Loucy (cell line): ENCODE measurements at regions not wholly inside any gene's neighbourhood (a gene's known extent, or its start where the extent isn't known, plus 50 kb on each side); places are given as distances from the start of the nearest gene placed in this dataset.
"Not testable (repeated sequence)": the region's sequence is repeated elsewhere in the genome, so short reads cannot be mapped to it uniquely, and the experiment has no call there.

Experiments used
- H2AFZ ChIP-seq: fragments of 200-600 bp; sonication (generic); 2 replicates; pipeline ENCODE4 v1.6.0; 2016; ENCODE audit warnings: antibody characterized with exemption, mild to moderate bottlenecking, low read length, moderate library complexity
- H3F3A ChIP-seq: fragments of 200-600 bp; 2 replicates; pipeline ENCODE4 v1.6.0; 2016; ENCODE audit warnings: antibody characterized with exemption, low read depth, mild to moderate bottlenecking
- H3K27me3 ChIP-seq: fragments of 200-600 bp; sonication (generic); 2 replicates; pipeline ENCODE4 v1.6.1; 2014; ENCODE audit warnings: low read length, mild to moderate bottlenecking; ENCODE audit not compliant: insufficient read depth, poor library complexity, severe bottlenecking
- H3K36me3 ChIP-seq: fragments of 200-600 bp; sonication (generic); 2 replicates; pipeline ENCODE4 v1.6.1; 2016; ENCODE audit warnings: low read length; ENCODE audit not compliant: insufficient read depth
- H3K4me1 ChIP-seq: fragments of 200-600 bp; sonication (generic); 2 replicates; pipeline ENCODE4 v1.5.1; 2014; ENCODE audit warnings: low read length, mild to moderate bottlenecking; ENCODE audit not compliant: insufficient read depth, poor library complexity, severe bottlenecking
- H3K4me2 ChIP-seq: fragments of 200-600 bp; sonication (generic); 2 replicates; pipeline ENCODE4 v1.6.0; 2014; ENCODE audit warnings: antibody characterized with exemption, low read length, low read depth, mild to moderate bottlenecking; ENCODE audit not compliant: poor library complexity, severe bottlenecking
- H3K4me3 ChIP-seq: fragments of 200-600 bp; sonication (generic); 2 replicates; pipeline ENCODE4 v1.5.1; 2014; ENCODE audit warnings: low read length, mild to moderate bottlenecking, mixed read lengths; ENCODE audit not compliant: poor library complexity, severe bottlenecking
- H3K79me2 ChIP-seq: fragments of 200-600 bp; sonication (generic); 2 replicates; pipeline ENCODE4 v1.6.1; 2014; ENCODE audit warnings: low read length; ENCODE audit not compliant: insufficient read depth
- H3K9ac ChIP-seq: fragments of 200-600 bp; sonication (generic); 2 replicates; pipeline ENCODE4 v1.6.0; 2014; ENCODE audit warnings: mild to moderate bottlenecking, low read depth, low read length, moderate library complexity; ENCODE audit not compliant: poor library complexity, severe bottlenecking
- H3K9me2 ChIP-seq: fragments of 200-600 bp; sonication (generic); replicated peaks from 2 replicates; pipeline ENCODE4 v1.6.1; 2016; ENCODE audit warnings: low read depth, low read length, mixed read lengths
- H3K9me3 ChIP-seq: fragments of 200-600 bp; sonication (generic); 2 replicates; pipeline ENCODE4 v1.6.1; 2014; ENCODE audit warnings: mild to moderate bottlenecking, antibody characterized with exemption, low read length, low read depth; ENCODE audit not compliant: insufficient read depth
- H4K20me1 ChIP-seq: fragments of 200-600 bp; sonication (generic); 2 replicates; pipeline ENCODE4 v1.6.0; 2014; ENCODE audit warnings: antibody characterized with exemption, low read length, mild to moderate bottlenecking; ENCODE audit not compliant: insufficient read depth, poor library complexity, severe bottlenecking
- EZH2phosphoT487 ChIP-seq: fragments of 200-600 bp; IDR thresholded peaks from 2 replicates; pipeline ENCODE4 v1.6.1; 2018; ENCODE audit warnings: antibody characterized with exemption, mild to moderate bottlenecking, moderate library complexity, borderline replicate concordance
- TF ChIP-seq, protein P1 (sequence below): fragments of 200-600 bp; sonication (generic); conservative IDR thresholded peaks from 2 replicates; pipeline ENCODE4 v1.5.1; 2014; ENCODE audit warnings: mild to moderate bottlenecking, antibody characterized with exemption, low read length

DNA sequence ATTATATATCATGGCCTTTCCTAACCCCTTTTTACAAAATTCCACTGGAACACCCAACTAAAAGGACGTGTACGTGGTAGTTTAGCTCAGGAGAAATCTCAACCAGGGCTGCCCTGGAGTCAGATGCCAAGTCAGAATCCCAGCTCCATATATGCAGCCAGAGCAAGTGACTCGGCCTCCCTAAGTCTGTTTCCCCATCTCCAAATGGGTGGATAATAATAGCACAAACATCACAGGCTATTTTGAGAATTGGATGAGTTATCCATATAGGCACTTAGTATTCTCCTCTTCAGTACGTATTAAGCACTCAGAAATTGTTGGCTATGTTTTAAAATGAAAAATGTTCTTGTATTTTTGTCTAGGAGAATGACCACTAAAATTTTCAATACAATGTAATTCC lies 481.5 kb downstream of the CD109 start:
- no peak for TF ChIP-seq EZH2phosphoT487
- TF ChIP-seq, protein P1, sequence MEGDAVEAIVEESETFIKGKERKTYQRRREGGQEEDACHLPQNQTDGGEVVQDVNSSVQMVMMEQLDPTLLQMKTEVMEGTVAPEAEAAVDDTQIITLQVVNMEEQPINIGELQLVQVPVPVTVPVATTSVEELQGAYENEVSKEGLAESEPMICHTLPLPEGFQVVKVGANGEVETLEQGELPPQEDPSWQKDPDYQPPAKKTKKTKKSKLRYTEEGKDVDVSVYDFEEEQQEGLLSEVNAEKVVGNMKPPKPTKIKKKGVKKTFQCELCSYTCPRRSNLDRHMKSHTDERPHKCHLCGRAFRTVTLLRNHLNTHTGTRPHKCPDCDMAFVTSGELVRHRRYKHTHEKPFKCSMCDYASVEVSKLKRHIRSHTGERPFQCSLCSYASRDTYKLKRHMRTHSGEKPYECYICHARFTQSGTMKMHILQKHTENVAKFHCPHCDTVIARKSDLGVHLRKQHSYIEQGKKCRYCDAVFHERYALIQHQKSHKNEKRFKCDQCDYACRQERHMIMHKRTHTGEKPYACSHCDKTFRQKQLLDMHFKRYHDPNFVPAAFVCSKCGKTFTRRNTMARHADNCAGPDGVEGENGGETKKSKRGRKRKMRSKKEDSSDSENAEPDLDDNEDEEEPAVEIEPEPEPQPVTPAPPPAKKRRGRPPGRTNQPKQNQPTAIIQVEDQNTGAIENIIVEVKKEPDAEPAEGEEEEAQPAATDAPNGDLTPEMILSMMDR, result no peak
- Histone ChIP-seq H3K9ac (no peak overlapping the region), H3K9me2 (no peaks in the 10 kb centered on the region), H3K9me3 (no peaks in the 10 kb centered on the region), H2AFZ (no peak overlapping the region), H3K79me2 (no peaks in the 10 kb centered on the region), H3K27me3 (no peaks in the 10 kb centered on the region), H3K4me1 (no peaks in the 10 kb centered on the region), H3F3A (no peaks in the 10 kb centered on the region), H3K36me3 (no peaks in the 10 kb centered on the region), H4K20me1 (no peaks in the 10 kb centered on the region), H3K4me2 (no peak overlapping the region), H3K4me3 (no peak overlapping the region)

- H3K4me1 ChIP-seq, H3K9me2 ChIP-seq, H3K4me3 ChIP-seq, H3K27me3 ChIP-seq, H3K4me2 ChIP-seq, H3K79me2 ChIP-seq, H3K36me3 ChIP-seq, H3F3A ChIP-seq, H2AFZ ChIP-seq, H3K9ac ChIP-seq, H3K9me3 ChIP-seq, H4K20me1 ChIP-seq: not testable (repeated sequence)
Observed at GRCh38 chr6:74170550-74170949, 474.5 kb downstream of the CD109 start.

DNA sequence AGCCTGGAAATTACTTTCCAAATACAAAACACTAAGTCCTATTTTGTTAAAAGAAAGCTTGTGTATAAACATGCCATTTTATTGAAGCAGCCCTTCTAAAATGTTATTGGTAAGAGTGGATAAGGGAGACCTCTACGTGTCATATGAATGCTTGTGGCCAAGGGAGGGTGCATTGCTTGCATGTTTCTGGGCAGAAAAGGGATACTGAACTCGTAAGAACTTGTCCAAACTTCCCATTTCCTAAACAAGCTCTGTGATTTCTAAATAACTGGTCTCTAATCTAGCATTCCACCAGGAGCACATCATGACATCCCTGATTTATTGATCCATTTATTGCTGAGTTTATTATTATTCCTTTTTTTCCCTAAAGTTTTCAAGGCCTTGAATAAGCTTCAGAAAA lies 474.1 kb downstream of the CD109 start:
- no peak for TF ChIP-seq EZH2phosphoT487
- TF ChIP-seq, protein P1, result no peak
- no peaks in the 10 kb centered on the region for H4K20me1 ChIP-seq
- no peak overlapping the region for H3K9ac ChIP-seq
- no peaks in the 10 kb centered on the region for H3K27me3 ChIP-seq
- no peaks in the 10 kb centered on the region for H3K9me3 ChIP-seq
- H3K4me1 ChIP-seq, result no peaks in the 10 kb centered on the region
- H3K4me3 ChIP-seq, result no peak overlapping the region
- H2AFZ ChIP-seq, result no peak overlapping the region
- no peaks in the 10 kb centered on the region for H3K36me3 ChIP-seq
- H3K9me2 ChIP-seq, result no peaks in the 10 kb centered on the region
- H3K4me2 ChIP-seq, result no peak overlapping the region
- H3K79me2 ChIP-seq, result no peaks in the 10 kb centered on the region
- no peaks in the 10 kb centered on the region for H3F3A ChIP-seq

GRCh38 chr6:74167976-74168375 lies 472.0 kb downstream of the CD109 start:
- Histone ChIP-seq H2AFZ (no peak overlapping the region), H3K9ac (no peak overlapping the region), H3K9me3 (no peaks in the 10 kb centered on the region), H3K4me2 (no peak overlapping the region), H4K20me1 (no peaks in the 10 kb centered on the region), H3F3A (no peaks in the 10 kb centered on the region), H3K36me3 (no peaks in the 10 kb centered on the region), H3K27me3 (no peaks in the 10 kb centered on the region), H3K4me3 (no peak overlapping the region), H3K9me2 (no peaks in the 10 kb centered on the region), H3K4me1 (no peaks in the 10 kb centered on the region), H3K79me2 (no peaks in the 10 kb centered on the region)
- TF ChIP-seq, protein P1, result no peak
- no peak for TF ChIP-seq EZH2phosphoT487
